GM19328 (cell line): ENCODE measurements at regions not wholly inside any gene's neighbourhood (a gene's known extent, or its start where the extent isn't known, plus 50 kb on each side); places are given as distances from the start of the nearest gene placed in this dataset.

Experiments used
- ATAC-seq: cut with Tn5 transposase; IDR thresholded peaks from one replicate; pipeline ENCODE4 v1.9.1; 2021; ENCODE audit warnings: mild to moderate bottlenecking, moderate library complexity; ENCODE audit not compliant: unreplicated experiment

DNA sequence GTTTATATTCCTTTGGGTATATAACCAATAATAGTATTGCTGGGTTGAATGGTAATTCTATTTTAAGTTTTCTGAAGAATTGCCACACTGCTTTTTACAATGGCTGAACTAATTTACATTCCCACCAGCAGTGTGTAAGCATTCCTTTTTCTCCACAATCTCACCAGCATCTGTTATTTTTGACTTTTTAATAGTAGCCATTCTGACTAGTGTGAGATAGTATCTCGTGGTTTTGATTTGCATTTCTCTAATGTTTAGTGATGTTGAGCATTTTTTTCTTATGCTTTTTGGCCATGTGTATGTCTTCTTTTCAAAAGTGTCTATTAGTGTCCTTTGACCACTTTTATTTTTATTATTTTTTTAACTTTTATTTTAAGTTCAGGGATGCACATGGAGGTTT is 275.3 kb downstream of the METTL15 start:
- no peak for ATAC-seq
